ENCODE measurements at regions not wholly inside any gene's neighbourhood (a gene's known extent, or its start where the extent isn't known, plus 50 kb on each side); places are given as distances from the start of the nearest gene placed in this dataset.

- H3K9ac ChIP-seq (ENCODE audit: low read depth, low read length) = no peak overlapping the region
- CTCF ChIA-PET = no interaction called here
- H2AK5ac ChIP-seq (ENCODE audit: low read depth, low read length) = no peak overlapping the region
- no peak overlapping the region; the same call in 2 of the 3 replicates for H2BK15ac ChIP-seq (ENCODE audit: low read depth, low read length)
- ATAC-seq (ENCODE audit: low read depth) = no peak
- no peak for DNase-seq
- H3K27me3 ChIP-seq (ENCODE audit: control insufficient read depth, insufficient read depth, low read length) = no peaks in the 10 kb centered on the region
- H3K9me3 ChIP-seq (ENCODE audit: control insufficient read depth, insufficient read depth, low read length) = no peaks in the 10 kb centered on the region
- H3K56ac ChIP-seq (ENCODE audit: extremely low read depth, insufficient read depth, low read length) = no peak overlapping the region
- H3K23ac ChIP-seq (ENCODE audit: low read depth, low read length) = no peak overlapping the region
- H3K4ac ChIP-seq (ENCODE audit: low read depth, low read length) = no peak overlapping the region
- no peak overlapping the region for H4K91ac ChIP-seq (ENCODE audit: insufficient read depth, low read depth, low read length)
- no peak overlapping the region for H3K4me2 ChIP-seq (ENCODE audit: low read depth, low read length)
- no peak overlapping the region for H4K8ac ChIP-seq (ENCODE audit: low read depth in 2 of 2, low read length in 2 of 2)
- H3K27ac ChIP-seq (ENCODE audit: insufficient read depth, low read length) = no peak overlapping the region
- H4K20me1 ChIP-seq (ENCODE audit: insufficient read depth, low read length) = no peaks in the 10 kb centered on the region
- peaks cover 6% of the 10 kb centered on the region for H3K4me1 ChIP-seq (ENCODE audit: control insufficient read depth, insufficient read depth, low read length)
- no peaks in the 10 kb centered on the region for H3K79me1 ChIP-seq (ENCODE audit: low read depth in 1 of 2, low read length in 2 of 2)
- H2BK120ac ChIP-seq (ENCODE audit: low read depth, low read length) = no peak overlapping the region
- intact Hi-C loops (cut with micrococcal nuclease) (no loop called here), in situ Hi-C loops (cut with MboI; ENCODE audit: low sequenced_read_pairs) (no loop called here), dilution Hi-C loops (cut with HindIII; ENCODE audit: low sequenced_read_pairs, unreplicated experiment) (no loop called here)
- no peak overlapping the region for H2BK5ac ChIP-seq (ENCODE audit: low read depth, low read length, poor library complexity, severe bottlenecking)
- no CpG with 5 or more reads among the region's 2 CpGs for WGBS, 2 experiments (ENCODE audit: extremely low coverage in 2 of 2, insufficient read length in 1 of 2)
- BruUV-seq (replicated peaks) = no TSS peak
- no peak overlapping the region for H4K5ac ChIP-seq (ENCODE audit: low read depth, low read length)
- H3K14ac ChIP-seq (replicated peaks; ENCODE audit: low read depth, low read length) = no peak overlapping the region
- H2AFZ ChIP-seq (replicated peaks; ENCODE audit: low read length, poor library complexity) = no peak overlapping the region
- H3K4me3 ChIP-seq (ENCODE audit: insufficient read depth, low read depth, low read length) = no peak overlapping the region
- no peak overlapping the region for H2AK9ac ChIP-seq (replicated peaks; ENCODE audit: low read depth, low read length, poor library complexity)
- peaks cover 3% of the 10 kb centered on the region; the same call in 1 of the 2 replicates for H3K9me1 ChIP-seq (ENCODE audit: insufficient read depth, low read length)
- H3K18ac ChIP-seq (ENCODE audit: low read depth, low read length) = no peak overlapping the region
- TF ChIP-seq MXI1 (IDR thresholded peaks at IDR 0.05; ENCODE audit: borderline replicate concordance, low read depth, low read length) (no peak), SMC3 (IDR thresholded peaks at IDR 0.05; ENCODE audit: low read depth, low read length) (no peak)
- TF ChIP-seq, protein P1, sequence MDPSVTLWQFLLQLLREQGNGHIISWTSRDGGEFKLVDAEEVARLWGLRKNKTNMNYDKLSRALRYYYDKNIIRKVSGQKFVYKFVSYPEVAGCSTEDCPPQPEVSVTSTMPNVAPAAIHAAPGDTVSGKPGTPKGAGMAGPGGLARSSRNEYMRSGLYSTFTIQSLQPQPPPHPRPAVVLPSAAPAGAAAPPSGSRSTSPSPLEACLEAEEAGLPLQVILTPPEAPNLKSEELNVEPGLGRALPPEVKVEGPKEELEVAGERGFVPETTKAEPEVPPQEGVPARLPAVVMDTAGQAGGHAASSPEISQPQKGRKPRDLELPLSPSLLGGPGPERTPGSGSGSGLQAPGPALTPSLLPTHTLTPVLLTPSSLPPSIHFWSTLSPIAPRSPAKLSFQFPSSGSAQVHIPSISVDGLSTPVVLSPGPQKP (IDR thresholded peaks at IDR 0.05; ENCODE audit: borderline replicate concordance, low read depth, low read length) = no peak
- POLR2A ChIA-PET (ENCODE audit: unreplicated experiment) = no interaction called here
- no peaks in the 10 kb centered on the region for H3K36me3 ChIP-seq (ENCODE audit: control insufficient read depth, insufficient read depth, low read length)
- H2BK20ac ChIP-seq (ENCODE audit: low read depth, low read length) = no peak overlapping the region
These were observed 59.1 kb upstream of the FRY start for GRCh38 chr13:31972453-31972852.
